GM12874 (cell line): ENCODE measurements at regions not wholly inside any gene's neighbourhood (a gene's known extent, or its start where the extent isn't known, plus 50 kb on each side); places are given as distances from the start of the nearest gene placed in this dataset.

Source experiments
- TF ChIP-seq, protein P1 (sequence below): IDR thresholded peaks from 2 replicates; pipeline ENCODE4 v1.5.1; 2011; ENCODE audit warnings: low read depth, mild to moderate bottlenecking, control low read depth, low read length, moderate library complexity; ENCODE audit not compliant: insufficient read depth

DNA sequence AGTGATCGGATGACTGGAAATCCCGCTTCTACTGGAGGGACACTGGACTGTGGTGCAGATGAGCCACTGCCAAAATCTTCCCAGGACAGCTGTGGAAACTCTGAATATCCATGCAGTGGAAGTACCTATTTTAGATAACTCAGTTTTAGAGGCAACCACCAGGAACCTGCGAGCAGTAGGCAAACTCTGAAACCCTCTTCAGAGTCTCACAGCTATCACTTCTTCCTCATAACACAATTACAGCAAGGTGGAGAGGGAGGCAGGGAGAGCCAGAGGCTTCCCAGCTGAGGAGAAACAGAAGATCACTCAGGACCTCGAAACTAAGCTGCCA, 322.8 kb upstream of the NT5E start:
- TF ChIP-seq, protein P1, sequence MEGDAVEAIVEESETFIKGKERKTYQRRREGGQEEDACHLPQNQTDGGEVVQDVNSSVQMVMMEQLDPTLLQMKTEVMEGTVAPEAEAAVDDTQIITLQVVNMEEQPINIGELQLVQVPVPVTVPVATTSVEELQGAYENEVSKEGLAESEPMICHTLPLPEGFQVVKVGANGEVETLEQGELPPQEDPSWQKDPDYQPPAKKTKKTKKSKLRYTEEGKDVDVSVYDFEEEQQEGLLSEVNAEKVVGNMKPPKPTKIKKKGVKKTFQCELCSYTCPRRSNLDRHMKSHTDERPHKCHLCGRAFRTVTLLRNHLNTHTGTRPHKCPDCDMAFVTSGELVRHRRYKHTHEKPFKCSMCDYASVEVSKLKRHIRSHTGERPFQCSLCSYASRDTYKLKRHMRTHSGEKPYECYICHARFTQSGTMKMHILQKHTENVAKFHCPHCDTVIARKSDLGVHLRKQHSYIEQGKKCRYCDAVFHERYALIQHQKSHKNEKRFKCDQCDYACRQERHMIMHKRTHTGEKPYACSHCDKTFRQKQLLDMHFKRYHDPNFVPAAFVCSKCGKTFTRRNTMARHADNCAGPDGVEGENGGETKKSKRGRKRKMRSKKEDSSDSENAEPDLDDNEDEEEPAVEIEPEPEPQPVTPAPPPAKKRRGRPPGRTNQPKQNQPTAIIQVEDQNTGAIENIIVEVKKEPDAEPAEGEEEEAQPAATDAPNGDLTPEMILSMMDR: no peak

GRCh38 chr6:85126485-85127167, 323.3 kb upstream of the NT5E start:
- TF ChIP-seq, protein P1: peak; percentile 63

- TF ChIP-seq, protein P1: no peak
These were observed 324.4 kb upstream of the NT5E start for GRCh38 chr6:85125526-85125925.

DNA sequence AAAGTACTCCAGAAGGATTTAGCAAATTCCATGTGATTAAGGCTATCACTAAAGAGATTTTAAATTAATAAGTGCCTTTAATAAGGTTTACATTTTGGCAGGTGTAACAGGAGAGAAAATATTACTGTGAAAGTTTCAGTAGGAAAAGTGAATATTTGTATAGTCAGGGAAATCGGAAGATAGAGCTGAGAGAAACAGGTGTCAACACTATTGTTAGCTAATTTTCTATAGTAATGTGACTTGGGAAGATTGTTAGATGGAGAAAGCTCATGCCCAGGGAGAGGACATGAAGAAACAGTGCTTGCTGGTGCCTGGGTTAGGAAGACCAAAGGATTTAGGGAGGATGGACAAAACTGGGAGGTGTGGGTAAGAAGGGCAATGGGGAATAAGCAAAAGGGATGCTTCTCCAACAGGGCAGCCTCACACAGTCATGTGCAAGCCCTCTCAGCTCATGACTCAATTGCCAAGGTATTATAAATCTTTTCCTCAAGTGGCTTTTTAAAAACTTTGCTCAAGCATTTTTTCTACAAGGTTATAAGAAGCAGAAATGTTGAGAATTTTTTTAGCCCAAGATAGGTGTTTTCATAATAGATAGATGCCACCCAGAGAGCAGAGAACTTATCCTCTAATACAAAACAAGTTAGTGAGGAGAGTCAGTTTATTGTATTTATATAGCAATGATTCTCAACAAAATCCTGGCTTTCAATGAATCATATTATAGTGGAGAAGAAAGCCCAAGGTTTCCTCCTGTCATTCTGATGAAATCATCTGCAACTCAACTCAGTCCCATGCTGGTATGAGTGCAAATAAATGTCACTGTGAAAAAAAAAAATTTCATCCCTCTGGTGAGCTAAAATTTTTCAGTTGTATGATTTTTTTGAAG, 325.2 kb upstream of the NT5E start:
- TF ChIP-seq, protein P1: no peak

DNA sequence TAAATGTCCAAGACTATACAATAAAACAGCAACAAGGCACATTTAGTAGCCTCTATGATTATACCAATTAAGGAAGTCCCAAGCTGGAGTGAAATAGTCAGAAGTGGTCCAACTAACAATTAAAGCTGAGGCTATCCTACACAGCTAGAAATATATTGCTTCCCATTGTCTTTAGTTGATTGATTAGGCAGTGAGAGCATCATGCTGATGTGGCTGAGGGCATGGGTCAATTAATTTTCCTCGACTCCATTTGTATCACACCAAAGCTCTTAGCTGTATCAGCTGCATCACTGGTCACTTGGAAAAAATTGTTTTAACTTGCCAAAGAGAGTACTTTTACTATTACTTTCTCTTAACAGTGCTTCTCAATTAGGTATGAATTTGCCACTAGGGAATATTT, 328.7 kb upstream of the NT5E start:
- TF ChIP-seq, protein P1: no peak

DNA sequence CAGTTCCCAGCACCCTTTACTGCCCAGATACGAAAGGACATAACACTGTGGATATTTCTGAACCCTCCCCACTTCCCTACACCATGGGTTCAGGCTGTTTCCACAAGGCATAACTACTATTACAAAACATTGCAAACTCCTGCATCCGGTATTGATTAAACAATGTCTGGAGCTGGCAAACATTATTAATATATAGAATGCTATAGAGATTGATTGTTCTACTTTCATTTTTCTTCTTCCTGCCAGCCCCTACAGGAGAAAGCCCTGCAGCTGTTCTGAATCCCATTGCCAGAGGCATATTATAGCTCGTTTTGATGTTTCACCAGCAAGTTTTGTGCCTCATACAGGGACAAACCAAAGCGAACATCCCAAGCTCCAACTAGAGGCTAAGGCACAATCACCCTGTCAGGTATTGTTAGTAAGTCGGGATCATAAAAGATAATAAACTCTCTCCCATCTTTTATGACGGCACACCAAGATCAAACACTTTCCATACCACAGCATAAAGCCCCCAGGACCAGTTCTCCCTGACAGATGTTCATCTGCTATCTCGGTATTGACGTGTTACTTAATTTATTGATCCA, 331.1 kb upstream of the NT5E start:
- TF ChIP-seq, protein P1: no peak

- TF ChIP-seq, protein P1: no peak
These were observed 331.6 kb upstream of the NT5E start for GRCh38 chr6:85118233-85118632.
